Sigmoid colon (tissue), 6 donors: ENCODE measurements at regions not wholly inside any gene's neighbourhood (a gene's known extent, or its start where the extent isn't known, plus 50 kb on each side); places are given as distances from the start of the nearest gene placed in this dataset.

Experiments
- DNase-seq: peaks from one replicate; pipeline ENCODE4 v3.0.0-alpha.2; 2019
- H3K27ac ChIP-seq, 4 donors: fragments of 200-600 bp; sonication (generic); one replicate each; pipeline ENCODE4 v1.5.1; 2016 to 2019; ENCODE audit warnings: mild to moderate bottlenecking in 1 of 4
- H3K27me3 ChIP-seq, 3 donors: fragments of 200-600 bp; sonication (generic); one replicate each; pipeline ENCODE4 v1.5.1; 2019; ENCODE audit warnings: mild to moderate bottlenecking in 1 of 3
- H3K36me3 ChIP-seq, 4 donors: fragments of 200-600 bp; sonication (generic); one replicate each; pipeline ENCODE4 v1.5.1; 2016 to 2019
- H3K4me1 ChIP-seq, 4 donors: fragments of 200-600 bp; sonication (generic); one replicate each; pipeline ENCODE4 v1.5.1; 2017 to 2019
- H3K4me3 ChIP-seq, 4 donors: fragments of 200-600 bp; sonication (generic); one replicate each; pipeline ENCODE4 v1.5.1; 2017 to 2019; ENCODE audit warnings: mild to moderate bottlenecking in 2 of 4, moderate library complexity in 1 of 4
- H3K9me3 ChIP-seq, 4 donors: fragments of 200-600 bp in 3 of 4; sonication (generic) in 3 of 4; one replicate each; pipeline versions ENCODE4 v1.5.1 to v1.6.1; 2013 to 2019
- CTCF ChIP-seq, 4 experiments: fragments of 450-650 bp in 3 of 4; fragments of 200-600 bp in 1 of 4; IDR thresholded peaks; one replicate each; pipeline ENCODE4 v1.5.1; 2016 to 2019; ENCODE audit warnings: antibody characterized with exemption in 4 of 4, mild to moderate bottlenecking in 3 of 4, moderate library complexity in 2 of 4
- EP300 ChIP-seq, 4 donors: sonication (generic); formaldehyde crosslinking; IDR thresholded peaks; one replicate each; pipeline ENCODE4 v1.6.1; 2017; ENCODE audit warnings: antibody characterized with exemption in 4 of 4
- POLR2A ChIP-seq, 2 donors: fragments of 450-650 bp; IDR thresholded peaks; one replicate each; pipeline ENCODE4 v1.6.1; 2016; ENCODE audit warnings: antibody characterized with exemption in 2 of 2, mild to moderate bottlenecking in 2 of 2, moderate library complexity in 2 of 2
- POLR2AphosphoS5 ChIP-seq, 4 donors: sonication (generic); formaldehyde crosslinking; IDR thresholded peaks; one replicate each; pipeline ENCODE4 v1.6.1; 2017; ENCODE audit warnings: antibody characterized with exemption in 4 of 4
- WGBS, 2 donors: extraction: QIAGEN DNeasy Blood & Tissue Kit; methylation state at CpG; one replicate each; pipeline ENCODE4 v1.1.7; 2013; 5-methylcytosine and 5-hydroxymethylcytosine counted together
- intact Hi-C: fragments of 100-400 bp; cut with DNase I; formaldehyde crosslinking; loops from one replicate; pipeline ENCODE4 v1.15.1; 2023
- donor health status: healthy with polysubstance abuse.
- donor health status: healthy.

- WGBS, 2 donors: 7 to 19% methylated on average over 10 of the region's 10 CpGs
- TF ChIP-seq POLR2A (IDR thresholded peaks at IDR 0.05): no peak
- TF ChIP-seq CTCF (IDR thresholded peaks at IDR 0.05): peak in 3 of 4 experiments; percentile 52 to 76 (median 63)
Observed at GRCh38 chr18:25896178-25896780, 194.1 kb downstream of the SS18 start.

GRCh38 chr18:25895518-25895917 is 194.9 kb downstream of the SS18 start:
- H3K4me1 ChIP-seq: no peaks in the 10 kb centered on the region
- DNase-seq: no peak
- H3K27ac ChIP-seq: no peak overlapping the region
- peaks cover 0 to under 1% (median 0%) of the 10 kb centered on the region in 4 donors for H3K9me3 ChIP-seq
- H3K4me3 ChIP-seq: no peak overlapping the region
- no peaks in the 10 kb centered on the region for H3K27me3 ChIP-seq
- no peaks in the 10 kb centered on the region for H3K36me3 ChIP-seq
- intact Hi-C loops: no loop called here
- TF ChIP-seq CTCF (IDR thresholded peaks at IDR 0.05) (no peak), POLR2AphosphoS5 (IDR thresholded peaks at IDR 0.05) (no peak), POLR2A (IDR thresholded peaks at IDR 0.05) (no peak), EP300 (IDR thresholded peaks at IDR 0.05) (no peak)
- 84 to 89% methylated on average over 3 of the region's 3 CpGs for WGBS, 2 donors

More at GRCh38 chr18:25896178-25896780, 194.1 kb downstream of the SS18 start:
- Histone ChIP-seq H3K9me3 (peaks cover 0 to 5% (median 1%) of the 10 kb centered on the region in 4 donors), H3K4me3 (no peak overlapping the region), H3K36me3 (no peaks in the 10 kb centered on the region), H3K4me1 (no peaks in the 10 kb centered on the region), H3K27me3 (no peaks in the 10 kb centered on the region), H3K27ac (no peak overlapping the region)
- intact Hi-C loops: loop anchor here (2.0 kb wide), 1 partner anchor 1021 kb away; no protein-coding TSS in a partner anchor
- no peak for DNase-seq

GRCh38 chr18:25886283-25886682 is 204.1 kb downstream of the SS18 start:
- no peak for DNase-seq
- Histone ChIP-seq H3K36me3 (no peaks in the 10 kb centered on the region), H3K27me3 (no peaks in the 10 kb centered on the region), H3K4me3 (no peak overlapping the region), H3K9me3 (no peaks in the 10 kb centered on the region), H3K4me1 (no peaks in the 10 kb centered on the region), H3K27ac (no peak overlapping the region)
- intact Hi-C loops: no loop called here
- TF ChIP-seq POLR2AphosphoS5 (IDR thresholded peaks at IDR 0.05) (no peak), POLR2A (IDR thresholded peaks at IDR 0.05) (no peak), CTCF (IDR thresholded peaks at IDR 0.05) (no peak), EP300 (IDR thresholded peaks at IDR 0.05) (no peak)

GRCh38 chr18:25883091-25883490 is 207.3 kb downstream of the SS18 start:
- intact Hi-C loops: no loop called here
- H3K4me1 ChIP-seq: no peaks in the 10 kb centered on the region
- TF ChIP-seq EP300 (IDR thresholded peaks at IDR 0.05): no peak
- TF ChIP-seq POLR2A (IDR thresholded peaks at IDR 0.05): no peak
- TF ChIP-seq POLR2AphosphoS5 (IDR thresholded peaks at IDR 0.05): no peak
- TF ChIP-seq CTCF (IDR thresholded peaks at IDR 0.05): no peak
- no peak overlapping the region for H3K4me3 ChIP-seq
- DNase-seq: no peak
- H3K36me3 ChIP-seq: no peaks in the 10 kb centered on the region
- no peak overlapping the region for H3K27ac ChIP-seq
- H3K27me3 ChIP-seq: no peaks in the 10 kb centered on the region
- no peaks in the 10 kb centered on the region for H3K9me3 ChIP-seq
- WGBS, 2 donors: 11 to 57% methylated on average over 4 of the region's 4 CpGs

GRCh38 chr18:25881149-25881548 is 209.3 kb downstream of the SS18 start:
- no peaks in the 10 kb centered on the region for H3K27me3 ChIP-seq
- no peak overlapping the region for H3K27ac ChIP-seq
- H3K9me3 ChIP-seq: no peaks in the 10 kb centered on the region
- no peak overlapping the region for H3K4me3 ChIP-seq
- no peak for DNase-seq
- no peaks in the 10 kb centered on the region for H3K36me3 ChIP-seq
- no peak for TF ChIP-seq POLR2AphosphoS5 (IDR thresholded peaks at IDR 0.05)
- H3K4me1 ChIP-seq: no peaks in the 10 kb centered on the region
- WGBS, 2 donors: 91 to 93% methylated on average over 2 of the region's 2 CpGs
- intact Hi-C loops: no loop called here
